Gastroesophageal sphincter (tissue), 4 donors: ENCODE measurements at regions not wholly inside any gene's neighbourhood (a gene's known extent, or its start where the extent isn't known, plus 50 kb on each side); places are given as distances from the start of the nearest gene placed in this dataset.

Experiments
- ATAC-seq: fragments of 150-250 bp; one replicate; pipeline ENCODE4 v1.9.1; 2016; ENCODE audit warnings: mild to moderate bottlenecking, moderate library complexity
- H3K27ac ChIP-seq, 4 donors: fragments of 200-600 bp; sonication (generic) in 3 of 4; 1 replicate in 3 of 4; 2 replicates in 1 of 4; pipeline ENCODE4 v1.5.1; 2016 to 2019
- H3K27me3 ChIP-seq: fragments of 200-600 bp; sonication (generic); one replicate; pipeline ENCODE4 v1.5.1; 2019
- H3K36me3 ChIP-seq, 2 donors: fragments of 200-600 bp; sonication (generic); one replicate each; pipeline ENCODE4 v1.5.1; 2019; ENCODE audit warnings: control low read depth in 1 of 2
- H3K4me1 ChIP-seq, 3 donors: fragments of 200-600 bp; sonication (generic); 1 replicate in 2 of 3; 2 replicates in 1 of 3; pipeline ENCODE4 v1.5.1; 2016 to 2019; ENCODE audit warnings: control low read depth in 2 of 3
- H3K4me3 ChIP-seq, 2 donors: fragments of 200-600 bp; sonication (generic); one replicate each; pipeline ENCODE4 v1.5.1; 2019; ENCODE audit warnings: mild to moderate bottlenecking in 1 of 2, moderate library complexity in 1 of 2
- H3K9me3 ChIP-seq, 3 donors: fragments of 200-600 bp; sonication (generic); one replicate each; pipeline ENCODE4 v1.5.1; 2017 to 2019; ENCODE audit warnings: control low read depth in 2 of 3
- CTCF ChIP-seq, 4 experiments: fragments of 200-600 bp in 2 of 4; fragments of 450-650 bp in 2 of 4; sonication (generic) in 1 of 4; IDR thresholded peaks; one replicate each; pipeline ENCODE4 v1.5.1; 2017 to 2019; ENCODE audit warnings: antibody characterized with exemption in 4 of 4, mild to moderate bottlenecking in 2 of 4, moderate library complexity in 2 of 4
- EP300 ChIP-seq: sonication (generic); formaldehyde crosslinking; IDR thresholded peaks from one replicate; pipeline ENCODE4 v1.6.1; 2017; ENCODE audit warnings: antibody characterized with exemption, mild to moderate bottlenecking
- POLR2A ChIP-seq, 2 donors: fragments of 450-650 bp; IDR thresholded peaks; one replicate each; pipeline ENCODE4 v1.6.1; 2017; ENCODE audit warnings: antibody characterized with exemption in 2 of 2, mild to moderate bottlenecking in 2 of 2, moderate library complexity in 1 of 2
- POLR2AphosphoS5 ChIP-seq: sonication (generic); formaldehyde crosslinking; IDR thresholded peaks from one replicate; pipeline ENCODE4 v1.6.1; 2017; ENCODE audit warnings: antibody characterized with exemption
- WGBS, 2 donors: methylation state at CpG; one replicate each; pipeline ENCODE4 v1.1.5; 2018; ENCODE audit warnings: low coverage in 1 of 2; 5-methylcytosine and 5-hydroxymethylcytosine counted together

GRCh38 chr5:155389498-155389897 lies 375.9 kb downstream of the KIF4B start:
- no peak for ATAC-seq
- Histone ChIP-seq H3K27ac (no peak overlapping the region), H3K27me3 (no peaks in the 10 kb centered on the region), H3K36me3 (no peaks in the 10 kb centered on the region), H3K4me3 (no peak overlapping the region), H3K9me3 (no peaks in the 10 kb centered on the region), H3K4me1 (no peaks in the 10 kb centered on the region)
- 10 to 25% methylated on average over 4 of the region's 4 CpGs for WGBS, 2 donors
- TF ChIP-seq EP300: no peak
- no peak for TF ChIP-seq CTCF (IDR thresholded peaks at IDR 0.05)
- TF ChIP-seq POLR2AphosphoS5: no peak
- no peak for TF ChIP-seq POLR2A (IDR thresholded peaks at IDR 0.05)

- no peak for TF ChIP-seq POLR2A (IDR thresholded peaks at IDR 0.05)
- TF ChIP-seq POLR2AphosphoS5: no peak
- TF ChIP-seq EP300: no peak
- no peak for TF ChIP-seq CTCF (IDR thresholded peaks at IDR 0.05)
- no peaks in the 10 kb centered on the region for H3K27me3 ChIP-seq
- ATAC-seq: no peak
- H3K36me3 ChIP-seq: no peaks in the 10 kb centered on the region
- H3K4me1 ChIP-seq: no peaks in the 10 kb centered on the region
- no peak overlapping the region for H3K27ac ChIP-seq
- H3K4me3 ChIP-seq: no peak overlapping the region
- H3K9me3 ChIP-seq: no peaks in the 10 kb centered on the region
Measured at GRCh38 chr5:155394727-155395126, 381.2 kb downstream of the KIF4B start.

GRCh38 chr5:155402927-155403640 lies 389.5 kb downstream of the KIF4B start:
- H3K27me3 ChIP-seq: no peaks in the 10 kb centered on the region
- TF ChIP-seq POLR2AphosphoS5: no peak
- TF ChIP-seq CTCF (IDR thresholded peaks at IDR 0.05): no peak
- TF ChIP-seq POLR2A (IDR thresholded peaks at IDR 0.05): no peak
- no peak for TF ChIP-seq EP300
- peaks cover 0 to 24% (median 0%) of the 10 kb centered on the region in 3 donors for H3K9me3 ChIP-seq
- ATAC-seq: no peak
- 60 to 70% methylated on average over 2 to 3 of the region's 5 CpGs for WGBS, 2 donors
- H3K27ac ChIP-seq: no peak overlapping the region
- H3K36me3 ChIP-seq: no peaks in the 10 kb centered on the region
- H3K4me3 ChIP-seq: no peak overlapping the region
- no peaks in the 10 kb centered on the region for H3K4me1 ChIP-seq

- H3K4me3 ChIP-seq: no peak overlapping the region
- H3K36me3 ChIP-seq: no peaks in the 10 kb centered on the region
- H3K27ac ChIP-seq: no peak overlapping the region
- no peaks in the 10 kb centered on the region for H3K4me1 ChIP-seq
- H3K27me3 ChIP-seq: no peaks in the 10 kb centered on the region
- ATAC-seq: no peak
- TF ChIP-seq EP300 (no peak), POLR2A (IDR thresholded peaks at IDR 0.05) (no peak), CTCF (IDR thresholded peaks at IDR 0.05) (no peak), POLR2AphosphoS5 (no peak)
- 79 to 91% methylated on average over 2 to 4 of the region's 4 CpGs for WGBS, 2 donors
- H3K9me3 ChIP-seq: peaks cover 0 to 24% (median 0%) of the 10 kb centered on the region in 3 donors
Measured at GRCh38 chr5:155406815-155407214, 393.3 kb downstream of the KIF4B start.

GRCh38 chr5:155408465-155408864 lies 394.9 kb downstream of the KIF4B start:
- Histone ChIP-seq H3K9me3 (peaks cover 0 to 18% (median 0%) of the 10 kb centered on the region in 3 donors), H3K27ac (no peak overlapping the region), H3K36me3 (no peaks in the 10 kb centered on the region), H3K27me3 (no peaks in the 10 kb centered on the region), H3K4me1 (no peaks in the 10 kb centered on the region), H3K4me3 (no peak overlapping the region)
- ATAC-seq: no peak
- TF ChIP-seq POLR2A (IDR thresholded peaks at IDR 0.05): no peak
- no peak for TF ChIP-seq EP300
- no peak for TF ChIP-seq POLR2AphosphoS5
- no peak for TF ChIP-seq CTCF (IDR thresholded peaks at IDR 0.05)
- 66 to 72% methylated on average over 3 to 5 of the region's 5 CpGs for WGBS, 2 donors
